Heart left ventricle (tissue), 16 donors: ENCODE measurements at regions not wholly inside any gene's neighbourhood (a gene's known extent, or its start where the extent isn't known, plus 50 kb on each side); places are given as distances from the start of the nearest gene placed in this dataset.

ENCODE experiments used
- ATAC-seq, 4 donors: fragments of 200-7000 bp; cut with Tn5 transposase; one replicate each; pipeline ENCODE4 v1.9.1; 2020 to 2022; ENCODE audit warnings: moderate library complexity in 4 of 4, mild to moderate bottlenecking in 3 of 4, moderate number of reproducible peaks in 1 of 4
- DNase-seq, 5 donors: peaks; one replicate each; pipeline ENCODE4 v3.0.0-alpha.2; 2020
- H3K27ac ChIP-seq, 12 donors: fragments of 200-600 bp; sonication (generic) in 4 of 12; one replicate each; pipeline versions ENCODE4 v1.5.0 to v1.8.0; 2016 to 2022; ENCODE audit warnings: mild to moderate bottlenecking in 2 of 12
- H3K27me3 ChIP-seq, 9 donors: fragments of 200-600 bp; sonication (generic) in 2 of 9; one replicate each; pipeline versions ENCODE4 v1.5.1 to v1.8.0; 2016 to 2022; ENCODE audit warnings: mild to moderate bottlenecking in 3 of 9
- H3K36me3 ChIP-seq, 9 donors: fragments of 200-600 bp; sonication (generic) in 2 of 9; one replicate each; pipeline versions ENCODE4 v1.5.0 to v1.8.0; 2018 to 2022; ENCODE audit warnings: mild to moderate bottlenecking in 2 of 9
- H3K4me1 ChIP-seq, 12 donors: fragments of 200-600 bp; sonication (generic) in 4 of 12; one replicate each; pipeline versions ENCODE4 v1.5.0 to v1.8.0; 2016 to 2022; ENCODE audit warnings: mild to moderate bottlenecking in 3 of 12
- H3K4me3 ChIP-seq, 12 donors: fragments of 200-600 bp; sonication (generic) in 4 of 12; one replicate each; pipeline versions ENCODE4 v1.5.0 to v1.8.0; 2017 to 2022; ENCODE audit warnings: mild to moderate bottlenecking in 9 of 12, moderate library complexity in 4 of 12
- H3K9me3 ChIP-seq, 12 donors: fragments of 200-600 bp; sonication (generic) in 4 of 12; one replicate each; pipeline versions ENCODE4 v1.5.0 to v1.8.0; 2016 to 2022; ENCODE audit warnings: mild to moderate bottlenecking in 1 of 12
- CTCF ChIP-seq, 12 donors: fragments of 200-600 bp; sonication (generic) in 4 of 12; IDR thresholded peaks; one replicate each; pipeline versions ENCODE4 v1.5.0 to v1.8.0; 2018 to 2022; ENCODE audit warnings: antibody characterized with exemption in 12 of 12, mild to moderate bottlenecking in 5 of 12
- POLR2A ChIP-seq, 2 donors: fragments of 450-650 bp; IDR thresholded peaks; one replicate each; pipeline ENCODE4 v1.6.1; 2017; ENCODE audit warnings: antibody characterized with exemption in 2 of 2, mild to moderate bottlenecking in 2 of 2, moderate library complexity in 2 of 2
- WGBS, 4 donors: extraction: QIAGEN DNeasy Blood & Tissue Kit in 2 of 4; methylation state at CpG; one replicate each; pipeline versions ENCODE4 v1.1.5 to v1.1.7; 2013 to 2018; 5-methylcytosine and 5-hydroxymethylcytosine counted together
- intact Hi-C, 10 donors: fragments of 100-400 bp; cut with DNase I; formaldehyde crosslinking; loops; one replicate each; pipeline versions ENCODE4 v1.11.1 to v1.14.2; 2022
- donor health status: ischemic (EF 13 %, LVEDD 7.1; RV severe dilation, severe dysfunction).
- donor health status: healthy with polysubstance abuse.
- donor health status: DM: no; HTN: yes; CAD: no.
- donor health status: DM: no; HTN: no; CAD: no.
- donor health status: ischemic (EF 25% LVEDD 6.9; RV normal size, moderate dysfunction).
- donor health status: ischemic (EF 25% LVEDD 5.7; RV mildly dilated, moderate dysfunction).
- donor health status: healthy.
- donor health status: DM: yes; HTN: yes; CAD: no.
- donor health status: ischemic (EF 35%, LVEDD 5.7; RV mildly dilated, moderate dysfunction).
- donor health status: nonischemic (EF 11% LVEDD 7.7; RV severe dilation, severe dysfunction).
- donor health status: DM: yes; HTN: yes; CAD: no.
- donor health status: PGD.
- donor health status: ischemic (EF 29% LVEDD 5.4; RV normal size, mild dysfunction).
- donor health status: nonischemic (EF 23%, LVEDD 6.1; RV moderate dilation, normal function).

- no peak for TF ChIP-seq CTCF (IDR thresholded peaks at IDR 0.05)
- no peak for TF ChIP-seq POLR2A (IDR thresholded peaks at IDR 0.05)
- Histone ChIP-seq H3K4me1 (peaks cover 0 to 14% (median 0%) of the 10 kb centered on the region in 12 donors), H3K27ac (no peak overlapping the region), H3K9me3 (no peaks in the 10 kb centered on the region), H3K27me3 (peaks cover 0 to 15% (median 3%) of the 10 kb centered on the region in 9 donors), H3K36me3 (no peaks in the 10 kb centered on the region), H3K4me3 (no peak overlapping the region)
- DNase-seq (no peak), ATAC-seq (no peak)
- 64 to 73% (median 68%) methylated on average over 18 of the region's 18 CpGs for WGBS, 4 donors
- intact Hi-C loops, result no loop called here
These were observed 89.6 kb upstream of the ZNF516 start for GRCh38 chr18:76584414-76585310.

GRCh38 chr18:76581261-76581660 lies 86.2 kb upstream of the ZNF516 start:
- WGBS, 4 donors, result 76 to 81% (median 78%) methylated on average over 3 of the region's 3 CpGs
- Histone ChIP-seq H3K36me3 (no peaks in the 10 kb centered on the region), H3K27ac (no peak overlapping the region), H3K9me3 (no peaks in the 10 kb centered on the region), H3K4me1 (peaks cover 0 to 7% (median 0%) of the 10 kb centered on the region in 12 donors), H3K27me3 (peaks cover 0 to 26% (median 10%) of the 10 kb centered on the region in 9 donors), H3K4me3 (no peak overlapping the region)
- no peak for ATAC-seq
- TF ChIP-seq CTCF (IDR thresholded peaks at IDR 0.05) (no peak), POLR2A (IDR thresholded peaks at IDR 0.05) (no peak)
- intact Hi-C loops, result no loop called here
- DNase-seq, result no peak

GRCh38 chr18:76580288-76580962 lies 85.4 kb upstream of the ZNF516 start:
- Histone ChIP-seq H3K36me3 (no peaks in the 10 kb centered on the region), H3K27ac (no peak overlapping the region), H3K4me1 (peaks cover 0 to 7% (median 0%) of the 10 kb centered on the region in 12 donors), H3K27me3 (peaks cover 0 to 26% (median 10%) of the 10 kb centered on the region in 9 donors), H3K9me3 (peaks cover 0 to 1% (median 0%) of the 10 kb centered on the region in 12 donors), H3K4me3 (no peak overlapping the region)
- TF ChIP-seq POLR2A (IDR thresholded peaks at IDR 0.05) (no peak), CTCF (IDR thresholded peaks at IDR 0.05) (no peak)
- ATAC-seq (no peak), DNase-seq (no peak)
- intact Hi-C loops, result no loop called here
- 85 to 89% (median 87%) methylated on average over 10 to 17 of the region's 17 CpGs for WGBS, 4 donors

- no peak for ATAC-seq
- peaks cover 0 to 4% (median 0%) of the 10 kb centered on the region in 12 donors for H3K9me3 ChIP-seq
- H3K4me3 ChIP-seq, result no peak overlapping the region
- no peaks in the 10 kb centered on the region for H3K36me3 ChIP-seq
- 72 to 81% (median 76%) methylated on average over 15 to 17 of the region's 17 CpGs for WGBS, 4 donors
- no peak for TF ChIP-seq CTCF (IDR thresholded peaks at IDR 0.05)
- TF ChIP-seq POLR2A (IDR thresholded peaks at IDR 0.05), result no peak
- peaks cover 0 to 26% (median 10%) of the 10 kb centered on the region in 9 donors for H3K27me3 ChIP-seq
- intact Hi-C loops, result no loop called here
- no peak overlapping the region for H3K27ac ChIP-seq
- peaks cover 0 to 7% (median 0%) of the 10 kb centered on the region in 12 donors for H3K4me1 ChIP-seq
- DNase-seq, result no peak
These were observed 84.3 kb upstream of the ZNF516 start for GRCh38 chr18:76579301-76579695.
